SK-N-SH (cell line): ENCODE measurements at regions not wholly inside any gene's neighbourhood (a gene's known extent, or its start where the extent isn't known, plus 50 kb on each side); places are given as distances from the start of the nearest gene placed in this dataset.

Source experiments
- EP300 ChIP-seq, 2 experiments: IDR thresholded peaks; 2 replicates each; pipeline versions ENCODE4 v1.4.0 to v1.6.1; 2012; ENCODE audit warnings: borderline replicate concordance in 1 of 2, low read depth in 1 of 2, low read length in 1 of 2
- EZH2phosphoT487 ChIP-seq: fragments of 200-600 bp; sonication (generic); IDR thresholded peaks from 2 replicates; pipeline ENCODE4 v1.6.1; 2017; ENCODE audit warnings: low read depth, mixed run types, mild to moderate bottlenecking, antibody characterized with exemption, moderate library complexity, borderline replicate concordance
- FOXJ3 ChIP-seq: sonication (generic); formaldehyde crosslinking; IDR thresholded peaks from 2 replicates; pipeline ENCODE4 v1.5.1; 2020; ENCODE audit warnings: mild to moderate bottlenecking, missing genetic modification reagents
- POLR2AphosphoS5 ChIP-seq: IDR thresholded peaks from 2 replicates; pipeline ENCODE4 v1.6.1; 2012; ENCODE audit warnings: low read depth, low read length
- RAD21 ChIP-seq: IDR thresholded peaks from 2 replicates; pipeline ENCODE4 v1.6.1; 2012; ENCODE audit warnings: mild to moderate bottlenecking, low read length
- RFX5 ChIP-seq: IDR thresholded peaks from 2 replicates; pipeline ENCODE4 v1.6.1; 2012; ENCODE audit warnings: mild to moderate bottlenecking, improper control_type of control experiment, low read length
- TAF1 ChIP-seq: IDR thresholded peaks from 2 replicates; pipeline ENCODE4 v1.6.1; 2012; ENCODE audit warnings: low read depth, mild to moderate bottlenecking, low read length, moderate library complexity, borderline replicate concordance
- TF ChIP-seq, protein P1 (sequence below): IDR thresholded peaks from 2 replicates; pipeline ENCODE4 v1.4.0; 2012; ENCODE audit warnings: low read depth
- TF ChIP-seq, protein P2 (sequence below): fragments of 200-600 bp; sonication (generic); IDR thresholded peaks from 2 replicates; pipeline ENCODE4 v1.6.1; 2017; ENCODE audit warnings: antibody characterized with exemption, mild to moderate bottlenecking, moderate library complexity
- TF ChIP-seq, protein P3 (sequence below): IDR thresholded peaks from 2 replicates; pipeline ENCODE4 v1.6.1; 2012; ENCODE audit warnings: mild to moderate bottlenecking, low read depth, low read length, moderate library complexity

DNA sequence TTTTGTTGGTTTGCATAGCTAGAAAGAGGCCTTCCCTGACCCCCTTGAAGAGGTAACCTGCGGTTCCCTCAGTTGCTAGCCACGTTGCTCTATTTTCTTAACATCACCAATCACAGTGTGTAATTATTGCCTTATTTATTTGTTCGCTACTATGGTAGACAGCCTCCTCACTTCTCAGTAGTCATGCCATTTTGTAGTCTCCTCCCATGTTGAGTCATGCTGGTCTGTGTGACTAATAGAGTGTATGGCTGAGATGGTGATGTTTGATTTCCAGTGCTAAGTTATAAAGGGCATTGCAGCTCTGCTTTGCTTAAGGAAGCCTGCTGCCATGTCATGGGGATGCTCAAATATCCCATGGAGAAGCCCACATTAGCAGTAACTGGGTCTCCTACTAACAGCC is 236.6 kb upstream of the CHD6 start:
- TF ChIP-seq EP300 (IDR thresholded peaks at IDR 0.05; ENCODE audit: borderline replicate concordance in 1 of 2, low read depth in 1 of 2, low read length in 1 of 2) (no peak), EZH2phosphoT487 (no peak), FOXJ3 (no peak), RFX5 (no peak), POLR2AphosphoS5 (no peak), RAD21 (no peak), TAF1 (no peak)
- TF ChIP-seq, protein P1, sequence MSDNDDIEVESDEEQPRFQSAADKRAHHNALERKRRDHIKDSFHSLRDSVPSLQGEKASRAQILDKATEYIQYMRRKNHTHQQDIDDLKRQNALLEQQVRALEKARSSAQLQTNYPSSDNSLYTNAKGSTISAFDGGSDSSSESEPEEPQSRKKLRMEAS: no peak
- TF ChIP-seq, protein P2, sequence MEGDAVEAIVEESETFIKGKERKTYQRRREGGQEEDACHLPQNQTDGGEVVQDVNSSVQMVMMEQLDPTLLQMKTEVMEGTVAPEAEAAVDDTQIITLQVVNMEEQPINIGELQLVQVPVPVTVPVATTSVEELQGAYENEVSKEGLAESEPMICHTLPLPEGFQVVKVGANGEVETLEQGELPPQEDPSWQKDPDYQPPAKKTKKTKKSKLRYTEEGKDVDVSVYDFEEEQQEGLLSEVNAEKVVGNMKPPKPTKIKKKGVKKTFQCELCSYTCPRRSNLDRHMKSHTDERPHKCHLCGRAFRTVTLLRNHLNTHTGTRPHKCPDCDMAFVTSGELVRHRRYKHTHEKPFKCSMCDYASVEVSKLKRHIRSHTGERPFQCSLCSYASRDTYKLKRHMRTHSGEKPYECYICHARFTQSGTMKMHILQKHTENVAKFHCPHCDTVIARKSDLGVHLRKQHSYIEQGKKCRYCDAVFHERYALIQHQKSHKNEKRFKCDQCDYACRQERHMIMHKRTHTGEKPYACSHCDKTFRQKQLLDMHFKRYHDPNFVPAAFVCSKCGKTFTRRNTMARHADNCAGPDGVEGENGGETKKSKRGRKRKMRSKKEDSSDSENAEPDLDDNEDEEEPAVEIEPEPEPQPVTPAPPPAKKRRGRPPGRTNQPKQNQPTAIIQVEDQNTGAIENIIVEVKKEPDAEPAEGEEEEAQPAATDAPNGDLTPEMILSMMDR: no peak
- TF ChIP-seq, protein P3, sequence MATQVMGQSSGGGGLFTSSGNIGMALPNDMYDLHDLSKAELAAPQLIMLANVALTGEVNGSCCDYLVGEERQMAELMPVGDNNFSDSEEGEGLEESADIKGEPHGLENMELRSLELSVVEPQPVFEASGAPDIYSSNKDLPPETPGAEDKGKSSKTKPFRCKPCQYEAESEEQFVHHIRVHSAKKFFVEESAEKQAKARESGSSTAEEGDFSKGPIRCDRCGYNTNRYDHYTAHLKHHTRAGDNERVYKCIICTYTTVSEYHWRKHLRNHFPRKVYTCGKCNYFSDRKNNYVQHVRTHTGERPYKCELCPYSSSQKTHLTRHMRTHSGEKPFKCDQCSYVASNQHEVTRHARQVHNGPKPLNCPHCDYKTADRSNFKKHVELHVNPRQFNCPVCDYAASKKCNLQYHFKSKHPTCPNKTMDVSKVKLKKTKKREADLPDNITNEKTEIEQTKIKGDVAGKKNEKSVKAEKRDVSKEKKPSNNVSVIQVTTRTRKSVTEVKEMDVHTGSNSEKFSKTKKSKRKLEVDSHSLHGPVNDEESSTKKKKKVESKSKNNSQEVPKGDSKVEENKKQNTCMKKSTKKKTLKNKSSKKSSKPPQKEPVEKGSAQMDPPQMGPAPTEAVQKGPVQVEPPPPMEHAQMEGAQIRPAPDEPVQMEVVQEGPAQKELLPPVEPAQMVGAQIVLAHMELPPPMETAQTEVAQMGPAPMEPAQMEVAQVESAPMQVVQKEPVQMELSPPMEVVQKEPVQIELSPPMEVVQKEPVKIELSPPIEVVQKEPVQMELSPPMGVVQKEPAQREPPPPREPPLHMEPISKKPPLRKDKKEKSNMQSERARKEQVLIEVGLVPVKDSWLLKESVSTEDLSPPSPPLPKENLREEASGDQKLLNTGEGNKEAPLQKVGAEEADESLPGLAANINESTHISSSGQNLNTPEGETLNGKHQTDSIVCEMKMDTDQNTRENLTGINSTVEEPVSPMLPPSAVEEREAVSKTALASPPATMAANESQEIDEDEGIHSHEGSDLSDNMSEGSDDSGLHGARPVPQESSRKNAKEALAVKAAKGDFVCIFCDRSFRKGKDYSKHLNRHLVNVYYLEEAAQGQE: no peak
